ENCODE measurements at regions not wholly inside any gene's neighbourhood (a gene's known extent, or its start where the extent isn't known, plus 50 kb on each side); places are given as distances from the start of the nearest gene placed in this dataset.

DNA sequence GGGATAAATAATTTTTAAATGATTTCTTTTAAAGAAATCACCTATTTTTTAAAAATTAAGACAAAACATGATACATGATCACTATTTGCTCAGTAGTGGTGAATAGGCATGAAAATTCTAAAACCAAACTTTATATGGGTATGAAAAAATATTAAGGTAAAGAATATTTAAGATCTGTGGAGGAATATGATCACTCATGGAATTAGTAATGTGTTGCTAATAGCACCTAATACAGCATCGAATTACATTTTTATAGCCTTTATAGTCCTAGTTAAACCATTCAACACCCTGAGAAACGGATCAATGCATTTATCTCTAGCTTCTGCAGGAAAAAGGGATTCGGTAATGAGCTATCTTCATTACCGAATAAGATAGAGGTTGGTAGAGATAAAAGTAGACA is 373.9 kb downstream of the LRRIQ3 start:
- Histone ChIP-seq H3K79me2 (replicated peaks; ENCODE audit: insufficient read depth, low read length) (no peaks in the 10 kb centered on the region), H4K20me1 (ENCODE audit: insufficient read depth) (no peaks in the 10 kb centered on the region), H3K4me2 (ENCODE audit: low read length) (no peak overlapping the region), H3K4me3 (ENCODE audit: low read length) (no peak overlapping the region), H3K27ac (ENCODE audit: low read length) (no peak overlapping the region), H3K9ac (ENCODE audit: low read length) (no peak overlapping the region), H3K36me3 (ENCODE audit: insufficient read depth, low read length) (no peaks in the 10 kb centered on the region), H3F3A (ENCODE audit: insufficient read depth, low read length, poor library complexity, severe bottlenecking) (no peaks in the 10 kb centered on the region), H3K9me2 (ENCODE audit: insufficient read depth, low read length) (no peaks in the 10 kb centered on the region), H3K9me3 (ENCODE audit: low read length) (no peaks in the 10 kb centered on the region), H3K27me3 (ENCODE audit: insufficient read depth, low read depth, low read length) (no peaks in the 10 kb centered on the region), H2AFZ (ENCODE audit: low read depth, low read length) (no peak overlapping the region)
- no peak for TF ChIP-seq RAD21 (conservative IDR thresholded peaks at IDR 0.05)
- no peak for TF ChIP-seq TAF1 (IDR thresholded peaks at IDR 0.05; ENCODE audit: low read depth)
- no peak for TF ChIP-seq EZH2 (IDR thresholded peaks at IDR 0.05; ENCODE audit: borderline replicate concordance, insufficient read depth, low read length, poor library complexity, severe bottlenecking)
- no peak for TF ChIP-seq SMC3 (conservative IDR thresholded peaks at IDR 0.05; ENCODE audit: poor library complexity)
- TF ChIP-seq EP300 (conservative IDR thresholded peaks at IDR 0.05; ENCODE audit: poor library complexity, severe bottlenecking), result no peak
- TF ChIP-seq POLR2AphosphoS5 (IDR thresholded peaks at IDR 0.05), result no peak
- TF ChIP-seq, protein P1, sequence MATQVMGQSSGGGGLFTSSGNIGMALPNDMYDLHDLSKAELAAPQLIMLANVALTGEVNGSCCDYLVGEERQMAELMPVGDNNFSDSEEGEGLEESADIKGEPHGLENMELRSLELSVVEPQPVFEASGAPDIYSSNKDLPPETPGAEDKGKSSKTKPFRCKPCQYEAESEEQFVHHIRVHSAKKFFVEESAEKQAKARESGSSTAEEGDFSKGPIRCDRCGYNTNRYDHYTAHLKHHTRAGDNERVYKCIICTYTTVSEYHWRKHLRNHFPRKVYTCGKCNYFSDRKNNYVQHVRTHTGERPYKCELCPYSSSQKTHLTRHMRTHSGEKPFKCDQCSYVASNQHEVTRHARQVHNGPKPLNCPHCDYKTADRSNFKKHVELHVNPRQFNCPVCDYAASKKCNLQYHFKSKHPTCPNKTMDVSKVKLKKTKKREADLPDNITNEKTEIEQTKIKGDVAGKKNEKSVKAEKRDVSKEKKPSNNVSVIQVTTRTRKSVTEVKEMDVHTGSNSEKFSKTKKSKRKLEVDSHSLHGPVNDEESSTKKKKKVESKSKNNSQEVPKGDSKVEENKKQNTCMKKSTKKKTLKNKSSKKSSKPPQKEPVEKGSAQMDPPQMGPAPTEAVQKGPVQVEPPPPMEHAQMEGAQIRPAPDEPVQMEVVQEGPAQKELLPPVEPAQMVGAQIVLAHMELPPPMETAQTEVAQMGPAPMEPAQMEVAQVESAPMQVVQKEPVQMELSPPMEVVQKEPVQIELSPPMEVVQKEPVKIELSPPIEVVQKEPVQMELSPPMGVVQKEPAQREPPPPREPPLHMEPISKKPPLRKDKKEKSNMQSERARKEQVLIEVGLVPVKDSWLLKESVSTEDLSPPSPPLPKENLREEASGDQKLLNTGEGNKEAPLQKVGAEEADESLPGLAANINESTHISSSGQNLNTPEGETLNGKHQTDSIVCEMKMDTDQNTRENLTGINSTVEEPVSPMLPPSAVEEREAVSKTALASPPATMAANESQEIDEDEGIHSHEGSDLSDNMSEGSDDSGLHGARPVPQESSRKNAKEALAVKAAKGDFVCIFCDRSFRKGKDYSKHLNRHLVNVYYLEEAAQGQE (IDR thresholded peaks at IDR 0.05; ENCODE audit: borderline replicate concordance), result no peak

DNA sequence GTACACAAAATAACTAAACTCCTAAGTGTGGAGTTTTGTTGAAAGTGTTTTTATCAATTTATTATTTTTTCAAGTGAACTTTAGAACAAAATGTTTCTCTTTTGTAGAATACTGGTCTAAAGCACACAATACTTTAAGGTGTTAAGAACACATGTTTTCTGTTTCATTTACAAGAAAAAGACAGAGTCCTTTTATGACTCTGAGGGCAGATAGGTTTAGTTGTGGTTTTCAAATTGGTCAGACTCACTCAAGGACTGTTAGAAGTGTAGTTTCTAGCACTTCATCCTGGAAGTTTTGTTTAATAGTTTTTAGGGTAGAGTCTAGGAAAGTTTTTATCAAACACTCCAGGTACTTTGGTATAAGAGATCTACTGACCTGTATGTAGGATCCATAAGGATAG is 376.5 kb downstream of the LRRIQ3 start:
- no peaks in the 10 kb centered on the region for H3K27me3 ChIP-seq (ENCODE audit: insufficient read depth, low read depth, low read length)
- H2AFZ ChIP-seq (ENCODE audit: low read depth, low read length), result no peak overlapping the region
- H3K9ac ChIP-seq (ENCODE audit: low read length), result no peak overlapping the region
- no peak overlapping the region for H3K27ac ChIP-seq (ENCODE audit: low read length)
- H3K9me3 ChIP-seq (ENCODE audit: low read length), result no peaks in the 10 kb centered on the region
- no peak overlapping the region for H3K4me2 ChIP-seq (ENCODE audit: low read length)
- no peaks in the 10 kb centered on the region for H3K36me3 ChIP-seq (ENCODE audit: insufficient read depth, low read length)
- H3K79me2 ChIP-seq (replicated peaks; ENCODE audit: insufficient read depth, low read length), result no peaks in the 10 kb centered on the region
- no peaks in the 10 kb centered on the region for H4K20me1 ChIP-seq (ENCODE audit: insufficient read depth)
- no peaks in the 10 kb centered on the region for H3K9me2 ChIP-seq (ENCODE audit: insufficient read depth, low read length)
- TF ChIP-seq POLR2AphosphoS5 (IDR thresholded peaks at IDR 0.05) (no peak), EZH2 (IDR thresholded peaks at IDR 0.05; ENCODE audit: borderline replicate concordance, insufficient read depth, low read length, poor library complexity, severe bottlenecking) (no peak), SMC3 (conservative IDR thresholded peaks at IDR 0.05; ENCODE audit: poor library complexity) (no peak), TAF1 (IDR thresholded peaks at IDR 0.05; ENCODE audit: low read depth) (no peak), RAD21 (conservative IDR thresholded peaks at IDR 0.05) (no peak), MXI1 (conservative IDR thresholded peaks at IDR 0.05; ENCODE audit: poor library complexity, severe bottlenecking) (no peak), EP300 (conservative IDR thresholded peaks at IDR 0.05; ENCODE audit: poor library complexity, severe bottlenecking) (no peak)
- TF ChIP-seq, protein P2, sequence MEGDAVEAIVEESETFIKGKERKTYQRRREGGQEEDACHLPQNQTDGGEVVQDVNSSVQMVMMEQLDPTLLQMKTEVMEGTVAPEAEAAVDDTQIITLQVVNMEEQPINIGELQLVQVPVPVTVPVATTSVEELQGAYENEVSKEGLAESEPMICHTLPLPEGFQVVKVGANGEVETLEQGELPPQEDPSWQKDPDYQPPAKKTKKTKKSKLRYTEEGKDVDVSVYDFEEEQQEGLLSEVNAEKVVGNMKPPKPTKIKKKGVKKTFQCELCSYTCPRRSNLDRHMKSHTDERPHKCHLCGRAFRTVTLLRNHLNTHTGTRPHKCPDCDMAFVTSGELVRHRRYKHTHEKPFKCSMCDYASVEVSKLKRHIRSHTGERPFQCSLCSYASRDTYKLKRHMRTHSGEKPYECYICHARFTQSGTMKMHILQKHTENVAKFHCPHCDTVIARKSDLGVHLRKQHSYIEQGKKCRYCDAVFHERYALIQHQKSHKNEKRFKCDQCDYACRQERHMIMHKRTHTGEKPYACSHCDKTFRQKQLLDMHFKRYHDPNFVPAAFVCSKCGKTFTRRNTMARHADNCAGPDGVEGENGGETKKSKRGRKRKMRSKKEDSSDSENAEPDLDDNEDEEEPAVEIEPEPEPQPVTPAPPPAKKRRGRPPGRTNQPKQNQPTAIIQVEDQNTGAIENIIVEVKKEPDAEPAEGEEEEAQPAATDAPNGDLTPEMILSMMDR (IDR thresholded peaks at IDR 0.05; ENCODE audit: poor library complexity, severe bottlenecking), result no peak
- TF ChIP-seq, protein P1 (IDR thresholded peaks at IDR 0.05; ENCODE audit: borderline replicate concordance), result no peak
- H3F3A ChIP-seq (ENCODE audit: insufficient read depth, low read length, poor library complexity, severe bottlenecking), result no peaks in the 10 kb centered on the region
- no peak overlapping the region for H3K4me3 ChIP-seq (ENCODE audit: low read length)
